Heart left ventricle (tissue), 13 donors: ENCODE measurements at regions not wholly inside any gene's neighbourhood (a gene's known extent, or its start where the extent isn't known, plus 50 kb on each side); places are given as distances from the start of the nearest gene placed in this dataset.

Source experiments
- POLR2A ChIP-seq, 2 donors: fragments of 450-650 bp; IDR thresholded peaks; one replicate each; pipeline ENCODE4 v1.6.1; 2017; ENCODE audit warnings: antibody characterized with exemption in 2 of 2, mild to moderate bottlenecking in 2 of 2, moderate library complexity in 2 of 2
- TF ChIP-seq, protein P1 (sequence below), 12 donors: fragments of 200-600 bp; sonication (generic) in 4 of 12; IDR thresholded peaks; one replicate each; pipeline versions ENCODE4 v1.5.0 to v1.8.0; 2018 to 2022; ENCODE audit warnings: antibody characterized with exemption in 12 of 12, mild to moderate bottlenecking in 5 of 12
- donor health status: ischemic (EF 13 %, LVEDD 7.1; RV severe dilation, severe dysfunction).
- donor health status: DM: no; HTN: yes; CAD: no.
- donor health status: DM: no; HTN: no; CAD: no.
- donor health status: ischemic (EF 25% LVEDD 6.9; RV normal size, moderate dysfunction).
- donor health status: ischemic (EF 25% LVEDD 5.7; RV mildly dilated, moderate dysfunction).
- donor health status: ischemic (EF 35%, LVEDD 5.7; RV mildly dilated, moderate dysfunction).
- donor health status: nonischemic (EF 11% LVEDD 7.7; RV severe dilation, severe dysfunction).
- donor health status: DM: yes; HTN: yes; CAD: no.
- donor health status: PGD.
- donor health status: ischemic (EF 29% LVEDD 5.4; RV normal size, mild dysfunction).
- donor health status: nonischemic (EF 23%, LVEDD 6.1; RV moderate dilation, normal function).

DNA sequence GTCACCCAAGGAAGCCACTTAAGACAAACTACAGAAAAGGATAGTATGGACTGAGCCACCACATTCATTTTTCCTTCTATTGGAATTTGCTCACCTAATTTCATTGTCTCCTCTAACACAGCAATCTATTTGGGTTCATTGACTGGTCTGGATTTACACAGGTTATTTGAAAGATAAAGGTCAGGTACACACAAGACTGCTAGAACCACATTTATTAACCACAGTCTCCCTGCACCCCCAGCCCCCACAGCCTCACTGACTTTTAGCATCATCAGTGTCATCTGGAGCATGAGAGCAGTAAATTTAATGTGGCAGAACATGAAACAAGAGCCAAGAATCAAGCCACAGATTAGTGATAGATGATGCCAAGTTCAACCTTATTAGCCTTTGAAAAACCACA is 226.9 kb upstream of the GYPC start:
- TF ChIP-seq, protein P1, sequence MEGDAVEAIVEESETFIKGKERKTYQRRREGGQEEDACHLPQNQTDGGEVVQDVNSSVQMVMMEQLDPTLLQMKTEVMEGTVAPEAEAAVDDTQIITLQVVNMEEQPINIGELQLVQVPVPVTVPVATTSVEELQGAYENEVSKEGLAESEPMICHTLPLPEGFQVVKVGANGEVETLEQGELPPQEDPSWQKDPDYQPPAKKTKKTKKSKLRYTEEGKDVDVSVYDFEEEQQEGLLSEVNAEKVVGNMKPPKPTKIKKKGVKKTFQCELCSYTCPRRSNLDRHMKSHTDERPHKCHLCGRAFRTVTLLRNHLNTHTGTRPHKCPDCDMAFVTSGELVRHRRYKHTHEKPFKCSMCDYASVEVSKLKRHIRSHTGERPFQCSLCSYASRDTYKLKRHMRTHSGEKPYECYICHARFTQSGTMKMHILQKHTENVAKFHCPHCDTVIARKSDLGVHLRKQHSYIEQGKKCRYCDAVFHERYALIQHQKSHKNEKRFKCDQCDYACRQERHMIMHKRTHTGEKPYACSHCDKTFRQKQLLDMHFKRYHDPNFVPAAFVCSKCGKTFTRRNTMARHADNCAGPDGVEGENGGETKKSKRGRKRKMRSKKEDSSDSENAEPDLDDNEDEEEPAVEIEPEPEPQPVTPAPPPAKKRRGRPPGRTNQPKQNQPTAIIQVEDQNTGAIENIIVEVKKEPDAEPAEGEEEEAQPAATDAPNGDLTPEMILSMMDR (IDR thresholded peaks at IDR 0.05) = no peak
- no peak for TF ChIP-seq POLR2A (IDR thresholded peaks at IDR 0.05)
